HCT116 (cell line): ENCODE measurements at regions not wholly inside any gene's neighbourhood (a gene's known extent, or its start where the extent isn't known, plus 50 kb on each side); places are given as distances from the start of the nearest gene placed in this dataset.

Experiments
- ATAC-seq: fragments of 200-7000 bp; cut with Tn5 transposase; 2 replicates; pipeline ENCODE4 v1.9.1; 2020; ENCODE audit warnings: mild to moderate bottlenecking, moderate library complexity
- BruUV-seq: library from RNA; stranded (reverse); fragments of 400-500 nt; replicated peaks from 2 replicates; lab custom pipeline; 2021; lab: Mats Ljungman, UMichigan
- CTCF ChIA-PET: fragments of 300-600 bp; sonication (Branson Sonifier 250); formaldehyde crosslinking; loops from one replicate; lab custom pipeline; 2021; ENCODE audit warnings: antibody characterized with exemption; lab: Charles Lee
- POLR2A ChIA-PET: fragments of 300-600, 350-600 bp; sonication (Branson Sonifier 250); formaldehyde crosslinking; loops from one replicate; lab custom pipeline; 2021; ENCODE audit warnings: antibody characterized with exemption; lab: Charles Lee
- RAD21 ChIA-PET, 2 experiments: fragments of 300-600 bp; sonication (Branson Sonifier 250); formaldehyde crosslinking; loops; one replicate each; lab custom pipeline; 2023; ENCODE audit warnings: low total read pairs in 2 of 2; ENCODE audit not compliant: uncharacterized antibody in 2 of 2, unreplicated experiment in 2 of 2, low non-redundant PET in 1 of 2; lab: Charles Lee
- DNase-seq: peaks from one replicate; pipeline ENCODE4 v3.0.0-alpha.2; 2010; ENCODE audit warnings: low read depth, low spot score
- H2AFZ ChIP-seq: fragments of 200-600 bp; shearing (Covaris generic), sonication (generic); 2 replicates; pipeline ENCODE4 v1.6.1; 2017; ENCODE audit warnings: low read depth, mixed run types, mixed read lengths, antibody characterized with exemption, low read length; ENCODE audit not compliant: poor library complexity, severe bottlenecking
- H3K27ac ChIP-seq: 2 replicates; pipeline ENCODE4 v1.5.1; 2012; ENCODE audit warnings: low read depth, low read length
- H3K27me3 ChIP-seq: fragments of 200-600 bp; sonication (generic); 2 replicates; pipeline ENCODE4 v1.6.1; 2016; ENCODE audit warnings: mixed run types, low read length, mixed read lengths; ENCODE audit not compliant: insufficient read depth
- H3K36me3 ChIP-seq, 2 experiments: fragments of 200-500 bp in 1 of 2; fragments of 200-600 bp in 1 of 2; sonication (Bioruptor generic) in 1 of 2; sonication (generic) in 1 of 2; 2 replicates each; pipeline versions ENCODE4 v1.5.1 to v1.6.1; 2014 to 2016; ENCODE audit warnings: low read length in 2 of 2, inconsistent platforms in 1 of 2, mixed read lengths in 1 of 2, mixed run types in 1 of 2; ENCODE audit not compliant: insufficient read depth in 2 of 2, control insufficient read depth in 1 of 2
- H3K4me1 ChIP-seq, 2 experiments: fragments of 200-600 bp in 1 of 2; sonication (generic) in 1 of 2; 2 replicates each; pipeline versions ENCODE4 v1.5.1 to v1.6.1; 2012 to 2017; ENCODE audit warnings: low read length in 2 of 2, inconsistent platforms in 1 of 2, mild to moderate bottlenecking in 1 of 2, mixed read lengths in 1 of 2, mixed run types in 1 of 2, moderate library complexity in 1 of 2; ENCODE audit not compliant: insufficient read depth in 2 of 2, control insufficient read depth in 1 of 2
- H3K4me2 ChIP-seq: fragments of 200-600 bp; sonication (generic); 2 replicates; pipeline ENCODE4 v1.6.1; 2017; ENCODE audit warnings: mixed run types, low read length, mixed read lengths
- H3K4me3 ChIP-seq, 2 experiments: fragments of 200-600 bp in 1 of 2; sonication (generic) in 1 of 2; replicated peaks in 1 of 2; 2 replicates each; pipeline ENCODE4 v1.5.1; 2011 to 2016; ENCODE audit warnings: low read length in 2 of 2, control low read depth in 1 of 2, low read depth in 1 of 2, mild to moderate bottlenecking in 1 of 2, mixed read lengths in 1 of 2, mixed run types in 1 of 2
- H3K79me2 ChIP-seq: fragments of 200-600 bp; sonication (generic); 2 replicates; pipeline ENCODE4 v1.6.1; 2017; ENCODE audit warnings: mild to moderate bottlenecking, mixed run types, low read length, moderate library complexity, mixed read lengths; ENCODE audit not compliant: insufficient read depth
- H3K9ac ChIP-seq: fragments of 200-600 bp; sonication (generic); 2 replicates; pipeline ENCODE4 v1.6.1; 2016; ENCODE audit warnings: low read length, mixed read lengths
- H3K9me2 ChIP-seq: fragments of 200-600 bp; sonication (generic), shearing (Covaris generic); 2 replicates; pipeline ENCODE4 v1.6.1; 2017; ENCODE audit warnings: mixed run types, mild to moderate bottlenecking, moderate library complexity; ENCODE audit not compliant: insufficient read depth
- H3K9me3 ChIP-seq, 2 experiments: fragments of 200-500 bp in 1 of 2; fragments of 200-600 bp in 1 of 2; sonication (Bioruptor generic) in 1 of 2; sonication (generic) in 1 of 2; 2 replicates each; pipeline ENCODE4 v1.6.1; 2014 to 2017; ENCODE audit warnings: low read length in 2 of 2, mixed read lengths in 2 of 2, inconsistent platforms in 1 of 2, low read depth in 1 of 2, mild to moderate bottlenecking in 1 of 2, mixed run types in 1 of 2, moderate library complexity in 1 of 2; ENCODE audit not compliant: control insufficient read depth in 1 of 2, insufficient read depth in 1 of 2
- H4K20me1 ChIP-seq: fragments of 200-600 bp; sonication (generic), shearing (Covaris generic); 2 replicates; pipeline ENCODE4 v1.6.1; 2017; ENCODE audit warnings: mixed run types, mild to moderate bottlenecking, moderate library complexity; ENCODE audit not compliant: insufficient read depth
- ATF3 ChIP-seq: IDR thresholded peaks from 2 replicates; pipeline ENCODE4 v1.6.1; 2012
- CBX3 ChIP-seq: IDR thresholded peaks from 2 replicates; pipeline ENCODE4 v1.6.1; 2012; ENCODE audit warnings: low read depth
- CEBPB ChIP-seq: IDR thresholded peaks from 2 replicates; pipeline ENCODE4 v1.6.1; 2012; ENCODE audit warnings: low read depth
- CTCF ChIP-seq, 3 experiments: fragments of 200-600 bp in 1 of 3; sonication (generic) in 1 of 3; IDR thresholded peaks in 2 of 3; conservative IDR thresholded peaks in 1 of 3; 2 replicates each; pipeline ENCODE4 v1.5.1; 2012 to 2017; ENCODE audit warnings: low read depth in 2 of 3, low read length in 2 of 3, antibody characterized with exemption in 1 of 3, borderline replicate concordance in 1 of 3, control low read depth in 1 of 3, mild to moderate bottlenecking in 1 of 3, mixed read lengths in 1 of 3, mixed run types in 1 of 3, moderate library complexity in 1 of 3; ENCODE audit not compliant: insufficient read depth in 1 of 3
- EGR1 ChIP-seq: IDR thresholded peaks from 2 replicates; pipeline ENCODE4 v1.6.1; 2012; ENCODE audit warnings: low read depth
- EZH2 ChIP-seq: fragments of 200-600 bp; sonication (generic); IDR thresholded peaks from 2 replicates; pipeline ENCODE4 v1.6.1; 2017; ENCODE audit warnings: antibody characterized with exemption, mixed run types
- EZH2phosphoT487 ChIP-seq: fragments of 200-600 bp; IDR thresholded peaks from 2 replicates; pipeline ENCODE4 v1.6.1; 2018; ENCODE audit warnings: antibody characterized with exemption, borderline replicate concordance
- JUND ChIP-seq: IDR thresholded peaks from 2 replicates; pipeline ENCODE4 v1.6.1; 2012
- MAX ChIP-seq: IDR thresholded peaks from 2 replicates; pipeline ENCODE4 v1.6.1; 2012
- REST ChIP-seq: IDR thresholded peaks from 2 replicates; pipeline ENCODE4 v1.6.1; 2012; ENCODE audit warnings: low read depth
- SIN3A ChIP-seq: IDR thresholded peaks from 2 replicates; pipeline ENCODE4 v1.6.1; 2012; ENCODE audit warnings: low read depth
- SP1 ChIP-seq: IDR thresholded peaks from 2 replicates; pipeline ENCODE4 v1.6.1; 2012; ENCODE audit warnings: low read depth
- SRF ChIP-seq: IDR thresholded peaks from 2 replicates; pipeline ENCODE4 v1.6.1; 2012; ENCODE audit warnings: low read depth
- TCF7L2 ChIP-seq: IDR thresholded peaks from 2 replicates; pipeline ENCODE4 v1.7.0; 2011; ENCODE audit warnings: borderline replicate concordance, inconsistent platforms; ENCODE audit not compliant: insufficient read depth, insufficient read length; ENCODE audit errors: extremely low read depth
- YY1 ChIP-seq: IDR thresholded peaks from 2 replicates; pipeline ENCODE4 v1.6.1; 2011; ENCODE audit warnings: low read length, low read depth, moderate library complexity, mild to moderate bottlenecking; ENCODE audit not compliant: insufficient replicate concordance; ENCODE audit errors: extremely low read depth
- ZFX ChIP-seq: fragments of 450-650 bp; IDR thresholded peaks from 2 replicates; pipeline ENCODE4 v1.6.1; 2017
- ZNF274 ChIP-seq: fragments of 200-500 bp; sonication (Bioruptor generic); IDR thresholded peaks from 2 replicates; pipeline ENCODE4 v1.6.1; 2014; ENCODE audit warnings: mild to moderate bottlenecking, low read depth, low read length, inconsistent platforms
- intact Hi-C: fragments of 100-400 bp; cut with micrococcal nuclease; formaldehyde crosslinking; loops from 2 replicates; pipeline ENCODE4 v1.10.0; 2022

- no peak for TF ChIP-seq MAX
- no peak for TF ChIP-seq EZH2phosphoT487
- TF ChIP-seq JUND = no peak
- no peak for TF ChIP-seq ZFX
Observed at GRCh38 chr1:73781251-73781650, 416.7 kb downstream of the LRRIQ3 start (continued).

- Histone ChIP-seq H3K4me3 (no peak overlapping the region), H3K9me2 (no peaks in the 10 kb centered on the region), H2AFZ (no peak overlapping the region), H3K79me2 (no peaks in the 10 kb centered on the region), H3K27ac (no peak overlapping the region), H3K4me1 (no peaks in the 10 kb centered on the region), H3K9ac (no peak overlapping the region), H3K36me3 (no peaks in the 10 kb centered on the region), H3K9me3 (peaks cover 0 to 11% of the 10 kb centered on the region in 2 experiments; a peak in 2 of 4 replicates), H4K20me1 (no peaks in the 10 kb centered on the region), H3K27me3 (no peaks in the 10 kb centered on the region), H3K4me2 (no peak overlapping the region)
- intact Hi-C loops = no loop called here
- TF ChIP-seq JUND = no peak
- TF ChIP-seq CTCF (IDR thresholded peaks at IDR 0.05 in 2 of 3, conservative IDR thresholded peaks at IDR 0.05 in 1 of 3; ENCODE audit: borderline replicate concordance in 1 of 3, insufficient read depth in 1 of 3, low read depth in 2 of 3, low read length in 2 of 3) = no peak
- no peak for TF ChIP-seq SP1
- no peak for TF ChIP-seq EGR1
- TF ChIP-seq EZH2phosphoT487 = no peak
- TF ChIP-seq YY1 = no peak
- no peak for TF ChIP-seq ATF3
- no peak for TF ChIP-seq EZH2
- TF ChIP-seq SIN3A = no peak
- TF ChIP-seq MAX = no peak
- TF ChIP-seq TCF7L2 = no peak
- no peak for TF ChIP-seq REST
- TF ChIP-seq CEBPB = no peak
- TF ChIP-seq ZFX = no peak
- no peak for TF ChIP-seq CBX3
- no peak for TF ChIP-seq SRF
- TF ChIP-seq ZNF274 = no peak
- no TSS peak for BruUV-seq
- ATAC-seq (no peak), DNase-seq (no peak)
- ChIA-PET RAD21 (no interaction called here), POLR2A (no interaction called here), CTCF (no interaction called here)
Observed at GRCh38 chr1:73778471-73778870, 419.5 kb downstream of the LRRIQ3 start.
